ENCODE measurements at regions not wholly inside any gene's neighbourhood (a gene's known extent, or its start where the extent isn't known, plus 50 kb on each side); places are given as distances from the start of the nearest gene placed in this dataset.

GRCh38 chr3:150268426-150269391 lies 139.4 kb upstream of the TSC22D2 start:
- TF ChIP-seq POLR2AphosphoS5 (IDR thresholded peaks at IDR 0.05; ENCODE audit: low read depth, low read length) (no peak), SIN3A (IDR thresholded peaks at IDR 0.05; ENCODE audit: borderline replicate concordance, insufficient read depth, low read length) (no peak)

Measured in PFSK-1 (cell line).